PC-3 (cell line): ENCODE measurements at regions not wholly inside any gene's neighbourhood (a gene's known extent, or its start where the extent isn't known, plus 50 kb on each side); places are given as distances from the start of the nearest gene placed in this dataset.

Experiments
- ATAC-seq: fragments of 200-7000 bp; cut with Tn5 transposase; 2 replicates; pipeline ENCODE4 v1.9.1; 2020; ENCODE audit warnings: mild to moderate bottlenecking, moderate library complexity
- BruUV-seq: library from RNA; stranded (reverse); fragments of 400-500 nt; replicated peaks from 2 replicates; lab custom pipeline; 2021; lab: Mats Ljungman, UMichigan
- CTCF ChIA-PET: fragments of 300-600 bp; sonication (Branson Sonifier 250); formaldehyde crosslinking; loops from one replicate; lab custom pipeline; 2022; ENCODE audit warnings: antibody characterized with exemption; lab: Charles Lee
- POLR2A ChIA-PET: fragments of 300-600 bp; sonication (Branson Sonifier 250); formaldehyde crosslinking; loops from one replicate; lab custom pipeline; 2022; ENCODE audit warnings: antibody characterized with exemption; ENCODE audit not compliant: unreplicated experiment; lab: Charles Lee
- DNase-seq: peaks from one replicate; pipeline ENCODE4 v3.0.0-alpha.2; 2015
- H2AFZ ChIP-seq: fragments of 300-600 bp; sonication (generic); 2 replicates; pipeline ENCODE4 v1.6.0; 2016; ENCODE audit warnings: antibody characterized with exemption, low read length
- H3F3A ChIP-seq: fragments of 300-600 bp; sonication (generic); one replicate; pipeline ENCODE4 v1.6.0; 2017; ENCODE audit warnings: antibody characterized with exemption, low read length, control low read depth, mild to moderate bottlenecking; ENCODE audit not compliant: unreplicated experiment
- H3K27ac ChIP-seq: fragments of 300-600 bp; sonication (generic); 2 replicates; pipeline ENCODE4 v1.5.1; 2016; ENCODE audit warnings: mild to moderate bottlenecking, low read length
- H3K27me3 ChIP-seq: fragments of 300-600 bp; sonication (generic); 2 replicates; pipeline ENCODE4 v1.6.1; 2016; ENCODE audit warnings: low read length, mixed read lengths
- H3K36me3 ChIP-seq: fragments of 300-600 bp; sonication (generic); 2 replicates; pipeline ENCODE4 v1.6.1; 2016; ENCODE audit warnings: low read depth, mixed run types, low read length, mixed read lengths
- H3K4me1 ChIP-seq: fragments of 300-600 bp; sonication (generic); 2 replicates; pipeline ENCODE4 v1.5.1; 2016; ENCODE audit warnings: low read length; ENCODE audit not compliant: insufficient read depth
- H3K4me2 ChIP-seq: fragments of 300-600 bp; sonication (generic); 2 replicates; pipeline ENCODE4 v1.6.0; 2016; ENCODE audit warnings: low read length
- H3K4me3 ChIP-seq: fragments of 300-600 bp; sonication (generic); 2 replicates; pipeline ENCODE4 v1.5.1; 2016; ENCODE audit warnings: mild to moderate bottlenecking, low read length, mixed read lengths
- H3K79me2 ChIP-seq: fragments of 300-600 bp; sonication (generic); 2 replicates; pipeline ENCODE4 v1.6.1; 2017; ENCODE audit warnings: low read length, mixed read lengths
- H3K9ac ChIP-seq: fragments of 300-600 bp; sonication (generic); 2 replicates; pipeline ENCODE4 v1.6.0; 2016; ENCODE audit warnings: mild to moderate bottlenecking, low read length
- H3K9me2 ChIP-seq: fragments of 300-600 bp; sonication (generic); replicated peaks from 2 replicates; pipeline ENCODE4 v1.6.1; 2016; ENCODE audit warnings: mixed run types, low read length, mixed read lengths
- H3K9me3 ChIP-seq: fragments of 300-600 bp; sonication (generic); 2 replicates; pipeline ENCODE4 v1.6.1; 2016; ENCODE audit warnings: low read length, mixed read lengths
- H4K20me1 ChIP-seq: fragments of 300-600 bp; sonication (generic); 2 replicates; pipeline ENCODE4 v1.6.1; 2016; ENCODE audit warnings: low read length, mixed read lengths
- EZH2 ChIP-seq: fragments of 300-600 bp; sonication (generic); IDR thresholded peaks from one replicate; pipeline ENCODE4 v1.6.1; 2017; ENCODE audit warnings: antibody characterized with exemption, mild to moderate bottlenecking, low read length; ENCODE audit not compliant: unreplicated experiment
- EZH2phosphoT487 ChIP-seq: fragments of 300-600 bp; sonication (generic); IDR thresholded peaks from 2 replicates; pipeline ENCODE4 v1.6.1; 2018; ENCODE audit warnings: mild to moderate bottlenecking, antibody characterized with exemption, low read length, borderline replicate concordance
- intact Hi-C: fragments of 100-400 bp; cut with micrococcal nuclease; formaldehyde crosslinking; loops from 2 replicates; pipeline ENCODE4 v1.9.0; 2023
- TF ChIP-seq, protein P1 (sequence below): fragments of 300-600 bp; sonication (generic); conservative IDR thresholded peaks from 2 replicates; pipeline ENCODE4 v1.5.1; 2017; ENCODE audit warnings: antibody characterized with exemption, low read depth, mild to moderate bottlenecking, low read length

DNA sequence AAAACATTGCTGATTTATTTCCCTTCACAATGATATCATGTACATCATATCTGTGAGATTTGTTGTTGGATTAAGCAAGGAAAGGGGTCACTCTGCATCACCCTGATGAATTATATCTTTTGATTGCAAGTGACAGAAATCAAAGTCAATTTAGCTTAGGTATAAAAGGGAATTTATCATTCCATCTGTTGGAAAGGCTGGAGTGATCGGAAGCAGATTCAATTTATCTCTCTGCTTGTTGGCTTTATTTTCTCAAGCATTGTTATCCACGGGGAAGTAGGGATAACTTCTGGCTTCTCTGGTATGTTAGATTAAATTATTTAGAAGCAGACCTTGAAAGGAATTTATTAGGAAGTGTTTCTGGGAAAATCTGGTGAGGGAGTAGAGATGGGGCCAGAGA, 226.6 kb downstream of the PTGER3 start:
- Histone ChIP-seq H3K4me3 (no peak overlapping the region), H3K9ac (no peak overlapping the region), H3K36me3 (no peaks in the 10 kb centered on the region), H3K27me3 (peaks cover 15% of the 10 kb centered on the region; the same call in 1 of the 2 replicates), H3K4me2 (no peak overlapping the region), H3K9me3 (no peaks in the 10 kb centered on the region), H3K27ac (no peak overlapping the region), H3F3A (no peaks in the 10 kb centered on the region), H3K79me2 (no peaks in the 10 kb centered on the region), H4K20me1 (no peaks in the 10 kb centered on the region), H2AFZ (no peak overlapping the region), H3K9me2 (no peaks in the 10 kb centered on the region), H3K4me1 (no peaks in the 10 kb centered on the region)
- no TSS peak for BruUV-seq
- no peak for TF ChIP-seq EZH2phosphoT487
- TF ChIP-seq EZH2 = no peak
- TF ChIP-seq, protein P1, sequence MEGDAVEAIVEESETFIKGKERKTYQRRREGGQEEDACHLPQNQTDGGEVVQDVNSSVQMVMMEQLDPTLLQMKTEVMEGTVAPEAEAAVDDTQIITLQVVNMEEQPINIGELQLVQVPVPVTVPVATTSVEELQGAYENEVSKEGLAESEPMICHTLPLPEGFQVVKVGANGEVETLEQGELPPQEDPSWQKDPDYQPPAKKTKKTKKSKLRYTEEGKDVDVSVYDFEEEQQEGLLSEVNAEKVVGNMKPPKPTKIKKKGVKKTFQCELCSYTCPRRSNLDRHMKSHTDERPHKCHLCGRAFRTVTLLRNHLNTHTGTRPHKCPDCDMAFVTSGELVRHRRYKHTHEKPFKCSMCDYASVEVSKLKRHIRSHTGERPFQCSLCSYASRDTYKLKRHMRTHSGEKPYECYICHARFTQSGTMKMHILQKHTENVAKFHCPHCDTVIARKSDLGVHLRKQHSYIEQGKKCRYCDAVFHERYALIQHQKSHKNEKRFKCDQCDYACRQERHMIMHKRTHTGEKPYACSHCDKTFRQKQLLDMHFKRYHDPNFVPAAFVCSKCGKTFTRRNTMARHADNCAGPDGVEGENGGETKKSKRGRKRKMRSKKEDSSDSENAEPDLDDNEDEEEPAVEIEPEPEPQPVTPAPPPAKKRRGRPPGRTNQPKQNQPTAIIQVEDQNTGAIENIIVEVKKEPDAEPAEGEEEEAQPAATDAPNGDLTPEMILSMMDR = no peak
- DNase-seq (no peak), ATAC-seq (no peak)
- POLR2A ChIA-PET = no interaction called here
- intact Hi-C loops = no loop called here
- CTCF ChIA-PET = no interaction called here

DNA sequence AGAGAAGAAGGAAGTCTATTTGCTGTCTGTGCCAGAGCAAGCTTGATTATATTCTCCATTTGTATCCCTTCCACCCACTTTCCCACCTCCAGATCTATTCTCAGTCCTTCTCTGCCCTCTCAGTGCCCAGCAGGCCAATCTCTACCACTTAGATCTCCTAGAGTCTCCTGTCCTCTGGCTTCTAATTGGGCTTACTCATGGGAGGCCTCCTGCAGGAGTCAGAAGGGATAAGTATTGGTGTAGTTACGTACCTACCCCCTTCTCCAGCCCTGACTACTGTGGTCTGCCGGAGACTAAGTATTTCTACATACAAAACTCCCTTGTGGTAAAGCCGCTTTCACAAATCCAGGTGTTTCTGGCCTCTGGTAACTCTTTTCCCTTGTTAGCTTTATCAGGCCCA, 221.2 kb downstream of the PTGER3 start:
- ChIA-PET CTCF (no interaction called here), POLR2A (no interaction called here)
- BruUV-seq = no TSS peak
- intact Hi-C loops = no loop called here
- Histone ChIP-seq H3K4me1 (no peaks in the 10 kb centered on the region), H2AFZ (no peak overlapping the region), H3K27me3 (peaks cover 28% of the 10 kb centered on the region), H3K36me3 (no peaks in the 10 kb centered on the region), H3K4me2 (no peak overlapping the region), H4K20me1 (0 out of 2 replicates have a peak, but pooled peaks cover 2% of the 10 kb centered on the region), H3K9ac (no peak overlapping the region), H3K27ac (no peak overlapping the region), H3K9me2 (no peaks in the 10 kb centered on the region), H3K9me3 (no peaks in the 10 kb centered on the region), H3K4me3 (no peak overlapping the region), H3F3A (no peaks in the 10 kb centered on the region), H3K79me2 (no peaks in the 10 kb centered on the region)
- no peak for ATAC-seq
- DNase-seq = no peak
- TF ChIP-seq, protein P1 = no peak
- no peak for TF ChIP-seq EZH2phosphoT487
- TF ChIP-seq EZH2 = no peak

DNA sequence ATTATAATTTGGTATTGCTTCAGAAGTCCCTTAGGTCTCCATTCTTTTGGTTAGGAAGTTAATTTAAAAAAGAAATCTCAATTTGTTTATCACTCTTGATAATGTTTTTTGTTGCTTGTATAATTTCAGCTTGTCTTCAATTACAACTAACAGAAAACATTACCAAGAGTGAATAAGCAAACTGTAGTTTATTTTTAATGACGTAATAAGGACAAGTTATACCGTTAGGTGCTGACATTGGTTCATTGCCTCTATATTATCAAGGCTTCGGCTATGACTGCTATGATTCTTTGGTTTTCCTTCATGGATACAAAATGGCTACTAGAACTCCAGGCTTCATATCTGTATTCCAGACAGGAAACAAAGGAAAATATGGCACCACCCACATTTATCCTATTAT, 220.6 kb downstream of the PTGER3 start:
- H3K27ac ChIP-seq = no peak overlapping the region
- H4K20me1 ChIP-seq = 0 out of 2 replicates have a peak, but pooled peaks cover 2% of the 10 kb centered on the region
- no peaks in the 10 kb centered on the region for H3K9me3 ChIP-seq
- H3K27me3 ChIP-seq = peaks cover 28% of the 10 kb centered on the region
- no peak overlapping the region for H3K4me2 ChIP-seq
- TF ChIP-seq EZH2phosphoT487 (no peak), EZH2 (no peak)
- TF ChIP-seq, protein P1 = no peak
- POLR2A ChIA-PET = no interaction called here
- H3F3A ChIP-seq = no peaks in the 10 kb centered on the region
- H3K4me3 ChIP-seq = no peak overlapping the region
- H3K79me2 ChIP-seq = no peaks in the 10 kb centered on the region
- H2AFZ ChIP-seq = no peak overlapping the region
- no peak overlapping the region for H3K9ac ChIP-seq
- no peaks in the 10 kb centered on the region for H3K36me3 ChIP-seq
- no TSS peak for BruUV-seq
- CTCF ChIA-PET = no interaction called here
- no peaks in the 10 kb centered on the region for H3K4me1 ChIP-seq
- ATAC-seq (no peak), DNase-seq (no peak)
- intact Hi-C loops = no loop called here
- H3K9me2 ChIP-seq = no peaks in the 10 kb centered on the region
